Ascending aorta (tissue), 2 donors: ENCODE measurements at regions not wholly inside any gene's neighbourhood (a gene's known extent, or its start where the extent isn't known, plus 50 kb on each side); places are given as distances from the start of the nearest gene placed in this dataset.

Source experiments
- DNase-seq, 2 donors: peaks; one replicate each; pipeline ENCODE4 v3.0.0-alpha.2; 2019; ENCODE audit warnings: low spot score in 2 of 2
- H3K27ac ChIP-seq, 2 donors: fragments of 200-600 bp; sonication (generic); one replicate each; pipeline ENCODE4 v1.5.1; 2016 to 2017; ENCODE audit warnings: mild to moderate bottlenecking in 1 of 2
- H3K27me3 ChIP-seq: fragments of 200-600 bp; sonication (generic); one replicate; pipeline ENCODE4 v1.5.1; 2017
- H3K36me3 ChIP-seq, 2 donors: fragments of 200-600 bp; sonication (generic); one replicate each; pipeline ENCODE4 v1.5.1; 2016
- H3K4me1 ChIP-seq, 2 donors: fragments of 200-600 bp; sonication (generic); one replicate each; pipeline ENCODE4 v1.5.1; 2016 to 2017; ENCODE audit warnings: mild to moderate bottlenecking in 1 of 2
- H3K4me3 ChIP-seq, 2 donors: fragments of 200-600 bp; sonication (generic); one replicate each; pipeline ENCODE4 v1.5.1; 2016 to 2017; ENCODE audit warnings: mild to moderate bottlenecking in 1 of 2
- H3K9me3 ChIP-seq, 2 donors: fragments of 200-600 bp; sonication (generic); one replicate each; pipeline ENCODE4 v1.5.1; 2016
- intact Hi-C: fragments of 100-400 bp; cut with DNase I; formaldehyde crosslinking; loops from one replicate; pipeline ENCODE4 v1.15.1; 2023
- TF ChIP-seq, protein P1 (sequence below), 3 experiments: fragments of 200-600 bp in 2 of 3; fragments of 450-650 bp in 1 of 3; sonication (generic) in 2 of 3; IDR thresholded peaks; one replicate each; pipeline ENCODE4 v1.5.1; 2016 to 2019; ENCODE audit warnings: antibody characterized with exemption in 3 of 3, mild to moderate bottlenecking in 1 of 3, moderate library complexity in 1 of 3

- Histone ChIP-seq H3K36me3 (no peaks in the 10 kb centered on the region), H3K27ac (no peak overlapping the region), H3K4me1 (no peaks in the 10 kb centered on the region), H3K27me3 (no peaks in the 10 kb centered on the region), H3K9me3 (no peaks in the 10 kb centered on the region), H3K4me3 (no peak overlapping the region)
- intact Hi-C loops: no loop called here
- TF ChIP-seq, protein P1, sequence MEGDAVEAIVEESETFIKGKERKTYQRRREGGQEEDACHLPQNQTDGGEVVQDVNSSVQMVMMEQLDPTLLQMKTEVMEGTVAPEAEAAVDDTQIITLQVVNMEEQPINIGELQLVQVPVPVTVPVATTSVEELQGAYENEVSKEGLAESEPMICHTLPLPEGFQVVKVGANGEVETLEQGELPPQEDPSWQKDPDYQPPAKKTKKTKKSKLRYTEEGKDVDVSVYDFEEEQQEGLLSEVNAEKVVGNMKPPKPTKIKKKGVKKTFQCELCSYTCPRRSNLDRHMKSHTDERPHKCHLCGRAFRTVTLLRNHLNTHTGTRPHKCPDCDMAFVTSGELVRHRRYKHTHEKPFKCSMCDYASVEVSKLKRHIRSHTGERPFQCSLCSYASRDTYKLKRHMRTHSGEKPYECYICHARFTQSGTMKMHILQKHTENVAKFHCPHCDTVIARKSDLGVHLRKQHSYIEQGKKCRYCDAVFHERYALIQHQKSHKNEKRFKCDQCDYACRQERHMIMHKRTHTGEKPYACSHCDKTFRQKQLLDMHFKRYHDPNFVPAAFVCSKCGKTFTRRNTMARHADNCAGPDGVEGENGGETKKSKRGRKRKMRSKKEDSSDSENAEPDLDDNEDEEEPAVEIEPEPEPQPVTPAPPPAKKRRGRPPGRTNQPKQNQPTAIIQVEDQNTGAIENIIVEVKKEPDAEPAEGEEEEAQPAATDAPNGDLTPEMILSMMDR (IDR thresholded peaks at IDR 0.05): no peak
- no peak for DNase-seq
These were observed 94.0 kb downstream of the CAVIN4 start for GRCh38 chr9:100671898-100672297.

- Histone ChIP-seq H3K4me1 (no peaks in the 10 kb centered on the region), H3K27ac (no peak overlapping the region), H3K36me3 (no peaks in the 10 kb centered on the region), H3K4me3 (no peak overlapping the region), H3K9me3 (no peaks in the 10 kb centered on the region), H3K27me3 (no peaks in the 10 kb centered on the region)
- DNase-seq: no peak
- TF ChIP-seq, protein P1 (IDR thresholded peaks at IDR 0.05): no peak
- intact Hi-C loops: no loop called here
These were observed 95.4 kb downstream of the CAVIN4 start for GRCh38 chr9:100673249-100673648.

DNA sequence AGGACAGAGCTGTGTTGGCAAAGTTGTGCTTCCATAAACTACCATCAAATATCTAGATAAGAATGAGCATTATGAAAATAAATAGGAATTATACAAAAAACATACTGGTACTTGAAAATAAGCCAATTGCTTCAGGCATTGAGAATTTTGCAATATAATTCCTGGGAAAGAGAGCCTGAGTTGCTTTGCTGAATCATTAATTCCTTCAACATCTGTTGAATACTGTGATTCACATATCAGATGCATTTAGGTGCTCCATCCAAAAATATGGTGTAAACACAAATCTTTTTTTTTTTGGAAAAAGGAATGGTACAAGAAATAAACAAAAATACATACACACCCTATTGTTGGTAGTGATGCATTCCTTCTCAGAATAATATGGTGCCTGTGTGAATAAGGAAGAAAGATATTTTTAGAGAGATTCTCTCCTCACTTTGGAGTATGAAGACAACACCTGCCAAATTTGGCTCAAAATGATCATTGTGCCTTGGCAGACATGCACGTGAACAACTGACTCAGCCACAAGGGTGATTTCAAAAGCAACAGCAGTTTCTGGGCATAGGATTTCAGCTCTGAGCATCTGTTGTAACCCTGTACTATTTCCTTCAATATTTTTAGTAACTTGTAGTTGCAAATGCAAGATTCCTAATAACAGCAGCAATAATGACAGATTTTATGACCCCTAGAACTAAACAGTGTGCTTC is 96.7 kb downstream of the CAVIN4 start:
- TF ChIP-seq, protein P1 (IDR thresholded peaks at IDR 0.05): no peak
- H3K36me3 ChIP-seq: no peaks in the 10 kb centered on the region
- no peaks in the 10 kb centered on the region for H3K4me1 ChIP-seq
- intact Hi-C loops: no loop called here
- H3K27me3 ChIP-seq: no peaks in the 10 kb centered on the region
- no peak for DNase-seq
- no peak overlapping the region for H3K27ac ChIP-seq
- H3K4me3 ChIP-seq: no peak overlapping the region
- H3K9me3 ChIP-seq: no peaks in the 10 kb centered on the region

GRCh38 chr9:100679834-100680233 is 102.0 kb downstream of the CAVIN4 start:
- Histone ChIP-seq H3K36me3 (no peaks in the 10 kb centered on the region), H3K27ac (no peak overlapping the region), H3K4me3 (no peak overlapping the region), H3K4me1 (no peaks in the 10 kb centered on the region), H3K27me3 (no peaks in the 10 kb centered on the region), H3K9me3 (no peaks in the 10 kb centered on the region)
- TF ChIP-seq, protein P1 (IDR thresholded peaks at IDR 0.05): no peak
- DNase-seq: no peak
- intact Hi-C loops: no loop called here

GRCh38 chr9:100686420-100686819 is 108.5 kb downstream of the CAVIN4 start:
- intact Hi-C loops: no loop called here
- Histone ChIP-seq H3K36me3 (no peaks in the 10 kb centered on the region), H3K27me3 (no peaks in the 10 kb centered on the region), H3K4me1 (no peaks in the 10 kb centered on the region), H3K9me3 (no peaks in the 10 kb centered on the region), H3K27ac (no peak overlapping the region), H3K4me3 (no peak overlapping the region)
- TF ChIP-seq, protein P1 (IDR thresholded peaks at IDR 0.05): no peak
- DNase-seq: no peak

- no peak for DNase-seq
- Histone ChIP-seq H3K27ac (no peak overlapping the region), H3K4me3 (no peak overlapping the region), H3K36me3 (no peaks in the 10 kb centered on the region), H3K4me1 (no peaks in the 10 kb centered on the region), H3K9me3 (no peaks in the 10 kb centered on the region), H3K27me3 (no peaks in the 10 kb centered on the region)
- intact Hi-C loops: no loop called here
- TF ChIP-seq, protein P1 (IDR thresholded peaks at IDR 0.05): no peak
These were observed 111.8 kb downstream of the CAVIN4 start for GRCh38 chr9:100689635-100690034.
